SK-N-SH (cell line): ENCODE measurements at regions not wholly inside any gene's neighbourhood (a gene's known extent, or its start where the extent isn't known, plus 50 kb on each side); places are given as distances from the start of the nearest gene placed in this dataset.

ENCODE experiments used
- CTCF ChIA-PET: fragments of 300-600, 350-600 bp; formaldehyde crosslinking; extraction: SDS; loops from one replicate; lab custom pipeline; 2021; lab: Yijun Ruan, JAX
- POLR2A ChIA-PET: fragments of 350-600 bp; sonication (Branson Sonifier 250); formaldehyde crosslinking; extraction: SDS; loops from one replicate; lab custom pipeline; 2020; ENCODE audit warnings: antibody characterized with exemption, inconsistent platforms; lab: Yijun Ruan, JAX
- DNase-seq: peaks from one replicate; pipeline ENCODE4 v3.0.0; 2012
- H2AFZ ChIP-seq: fragments of 200-600 bp; sonication (generic); 2 replicates; pipeline ENCODE4 v1.8.1; 2016; ENCODE audit warnings: antibody characterized with exemption, mild to moderate bottlenecking, low read depth
- H3F3A ChIP-seq: fragments of 200-600 bp; sonication (generic); replicated peaks from 2 replicates; pipeline ENCODE3; 2016; ENCODE audit warnings: antibody characterized with exemption, mild to moderate bottlenecking; ENCODE audit not compliant: insufficient read depth
- H3K27ac ChIP-seq, 2 experiments: fragments of 200-500 bp in 1 of 2; fragments of 200-600 bp in 1 of 2; sonication (Bioruptor generic) in 1 of 2; sonication (generic), shearing (Covaris generic) in 1 of 2; 2 replicates each; pipeline versions ENCODE4 v1.5.1 to v1.6.1; 2014 to 2016; ENCODE audit warnings: low read depth in 2 of 2, inconsistent platforms in 1 of 2, low read length in 1 of 2, mild to moderate bottlenecking in 1 of 2, mixed read lengths in 1 of 2
- H3K27me3 ChIP-seq: fragments of 200-600 bp; sonication (generic), shearing (Covaris generic); 2 replicates; pipeline ENCODE4 v1.6.1; 2016; ENCODE audit warnings: mixed run types; ENCODE audit not compliant: insufficient read depth
- H3K36me3 ChIP-seq, 2 experiments: fragments of 200-500 bp in 1 of 2; fragments of 200-600 bp in 1 of 2; sonication (Bioruptor generic) in 1 of 2; sonication (generic) in 1 of 2; replicated peaks in 1 of 2; 2 replicates each; pipeline versions ENCODE3 to v1.5.1; 2014 to 2016; ENCODE audit warnings: low read length in 1 of 2, mild to moderate bottlenecking in 1 of 2; ENCODE audit not compliant: insufficient read depth in 2 of 2, control insufficient read depth in 1 of 2
- H3K4me1 ChIP-seq, 2 experiments: fragments of 200-500 bp in 1 of 2; fragments of 200-600 bp in 1 of 2; sonication (Bioruptor generic) in 1 of 2; sonication (generic), shearing (Covaris generic) in 1 of 2; 2 replicates each; pipeline versions ENCODE4 v1.5.1 to v1.6.1; 2014 to 2016; ENCODE audit warnings: low read depth in 1 of 2, low read length in 1 of 2, mixed run types in 1 of 2; ENCODE audit not compliant: insufficient read depth in 2 of 2, control insufficient read depth in 1 of 2
- H3K4me2 ChIP-seq: fragments of 200-600 bp; sonication (generic), shearing (Covaris generic); 2 replicates; pipeline ENCODE4 v1.6.1; 2017; ENCODE audit warnings: mixed run types
- H3K4me3 ChIP-seq, 2 experiments: fragments of 200-500 bp in 1 of 2; fragments of 200-600 bp in 1 of 2; sonication (Bioruptor generic) in 1 of 2; sonication (generic), shearing (Covaris generic) in 1 of 2; 2 replicates each; pipeline versions ENCODE4 v1.5.1 to v1.8.1; 2014 to 2016; ENCODE audit warnings: low read depth in 2 of 2, inconsistent platforms in 1 of 2, low read length in 1 of 2, mild to moderate bottlenecking in 1 of 2, mixed read lengths in 1 of 2, moderate library complexity in 1 of 2
- H3K79me2 ChIP-seq: fragments of 200-600 bp; sonication (generic); 2 replicates; pipeline ENCODE4 v1.8.1; 2017; ENCODE audit warnings: mild to moderate bottlenecking; ENCODE audit not compliant: insufficient read depth
- H3K9ac ChIP-seq: fragments of 200-600 bp; sonication (generic); 2 replicates; pipeline ENCODE4 v1.6.1; 2017; ENCODE audit warnings: mixed run types
- H3K9me2 ChIP-seq: fragments of 200-600 bp; sonication (generic); 2 replicates; pipeline ENCODE4 v1.6.1; 2017; ENCODE audit warnings: mixed run types
- H3K9me3 ChIP-seq: fragments of 200-600 bp; sonication (generic); 2 replicates; pipeline ENCODE4 v1.6.1; 2017; ENCODE audit warnings: mixed run types, mild to moderate bottlenecking, moderate library complexity
- H4K20me1 ChIP-seq: fragments of 200-600 bp; sonication (generic); 2 replicates; pipeline ENCODE4 v1.6.1; 2017; ENCODE audit warnings: mild to moderate bottlenecking, mixed run types; ENCODE audit not compliant: insufficient read depth
- ELF1 ChIP-seq: IDR thresholded peaks from 2 replicates; pipeline ENCODE4 v1.4.0; 2012
- FOSL2 ChIP-seq: IDR thresholded peaks from 2 replicates; pipeline ENCODE4 v1.4.0; 2012; ENCODE audit warnings: low read depth, mild to moderate bottlenecking, moderate library complexity, borderline replicate concordance
- FOXM1 ChIP-seq: IDR thresholded peaks from 2 replicates; pipeline ENCODE4 v1.4.0; 2012; ENCODE audit warnings: low read depth, mild to moderate bottlenecking
- GABPA ChIP-seq: IDR thresholded peaks from 2 replicates; pipeline ENCODE4 v1.4.0; 2012; ENCODE audit warnings: low read depth, mild to moderate bottlenecking
- GATA2 ChIP-seq: sonication (generic); formaldehyde crosslinking; IDR thresholded peaks from 2 replicates; pipeline ENCODE4 v1.5.0; 2020; ENCODE audit warnings: mild to moderate bottlenecking, missing genetic modification reagents
- MEF2A ChIP-seq: IDR thresholded peaks from 2 replicates; pipeline ENCODE4 v1.4.0; 2012; ENCODE audit warnings: low read depth, borderline replicate concordance
- RFX5 ChIP-seq: IDR thresholded peaks from 2 replicates; pipeline ENCODE4 v1.6.1; 2012; ENCODE audit warnings: mild to moderate bottlenecking, improper control_type of control experiment, low read length
- SMC3 ChIP-seq: IDR thresholded peaks from 2 replicates; pipeline ENCODE4 v1.6.1; 2012; ENCODE audit warnings: low read depth, low read length, improper control_type of control experiment
- TAF1 ChIP-seq: IDR thresholded peaks from 2 replicates; pipeline ENCODE4 v1.6.1; 2012; ENCODE audit warnings: low read depth, mild to moderate bottlenecking, low read length, moderate library complexity, borderline replicate concordance
- TCF12 ChIP-seq: IDR thresholded peaks from 2 replicates; pipeline ENCODE4 v1.4.0; 2012
- TEAD4 ChIP-seq: IDR thresholded peaks from 2 replicates; pipeline ENCODE4 v1.4.0; 2012; ENCODE audit warnings: mild to moderate bottlenecking, borderline replicate concordance; ENCODE audit not compliant: insufficient read depth
- USF1 ChIP-seq: IDR thresholded peaks from 2 replicates; pipeline ENCODE4 v1.4.0; 2012; ENCODE audit warnings: low read depth, borderline replicate concordance
- YY1 ChIP-seq: IDR thresholded peaks from 2 replicates; pipeline ENCODE4 v1.4.0; 2012; ENCODE audit warnings: low read depth, mild to moderate bottlenecking
- ZBTB33 ChIP-seq: IDR thresholded peaks from 2 replicates; pipeline ENCODE4 v1.4.0; 2012; ENCODE audit warnings: low read depth, borderline replicate concordance
- WGBS: methylation state at CpG from one replicate; pipeline ENCODE4 v1.1.6; 2017; ENCODE audit warnings: low lambda C conversion rate; 5-methylcytosine and 5-hydroxymethylcytosine counted together
- TF ChIP-seq, protein P1 (sequence below): fragments of 200-600 bp; sonication (generic); IDR thresholded peaks from 2 replicates; pipeline ENCODE4 v1.6.1; 2017; ENCODE audit warnings: antibody characterized with exemption, mild to moderate bottlenecking, moderate library complexity

GRCh38 chr16:26360867-26361266 is 669.1 kb downstream of the HS3ST4 start:
- no peak overlapping the region for H3K27ac ChIP-seq
- POLR2A ChIA-PET = no interaction called here
- H3K4me2 ChIP-seq = no peak overlapping the region
- no peaks in the 10 kb centered on the region for H3K36me3 ChIP-seq
- 8% methylated on average over 4 of the region's 4 CpGs for WGBS
- DNase-seq = no peak
- no peaks in the 10 kb centered on the region for H3K9me2 ChIP-seq
- H3K9ac ChIP-seq = no peak overlapping the region
- H3K4me3 ChIP-seq = no peak overlapping the region
- no peaks in the 10 kb centered on the region for H4K20me1 ChIP-seq
- H3K79me2 ChIP-seq = no peaks in the 10 kb centered on the region
- H3K9me3 ChIP-seq = no peaks in the 10 kb centered on the region
- no peaks in the 10 kb centered on the region for H3F3A ChIP-seq
- TF ChIP-seq ELF1 (no peak), SMC3 (no peak), MEF2A (no peak), ZBTB33 (no peak), GABPA (no peak), RFX5 (no peak), FOSL2 (no peak), TEAD4 (no peak)
- TF ChIP-seq, protein P1, sequence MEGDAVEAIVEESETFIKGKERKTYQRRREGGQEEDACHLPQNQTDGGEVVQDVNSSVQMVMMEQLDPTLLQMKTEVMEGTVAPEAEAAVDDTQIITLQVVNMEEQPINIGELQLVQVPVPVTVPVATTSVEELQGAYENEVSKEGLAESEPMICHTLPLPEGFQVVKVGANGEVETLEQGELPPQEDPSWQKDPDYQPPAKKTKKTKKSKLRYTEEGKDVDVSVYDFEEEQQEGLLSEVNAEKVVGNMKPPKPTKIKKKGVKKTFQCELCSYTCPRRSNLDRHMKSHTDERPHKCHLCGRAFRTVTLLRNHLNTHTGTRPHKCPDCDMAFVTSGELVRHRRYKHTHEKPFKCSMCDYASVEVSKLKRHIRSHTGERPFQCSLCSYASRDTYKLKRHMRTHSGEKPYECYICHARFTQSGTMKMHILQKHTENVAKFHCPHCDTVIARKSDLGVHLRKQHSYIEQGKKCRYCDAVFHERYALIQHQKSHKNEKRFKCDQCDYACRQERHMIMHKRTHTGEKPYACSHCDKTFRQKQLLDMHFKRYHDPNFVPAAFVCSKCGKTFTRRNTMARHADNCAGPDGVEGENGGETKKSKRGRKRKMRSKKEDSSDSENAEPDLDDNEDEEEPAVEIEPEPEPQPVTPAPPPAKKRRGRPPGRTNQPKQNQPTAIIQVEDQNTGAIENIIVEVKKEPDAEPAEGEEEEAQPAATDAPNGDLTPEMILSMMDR = no peak
- H3K27me3 ChIP-seq = no peaks in the 10 kb centered on the region
- no peaks in the 10 kb centered on the region for H3K4me1 ChIP-seq
- no peak overlapping the region for H2AFZ ChIP-seq
- CTCF ChIA-PET = no interaction called here

DNA sequence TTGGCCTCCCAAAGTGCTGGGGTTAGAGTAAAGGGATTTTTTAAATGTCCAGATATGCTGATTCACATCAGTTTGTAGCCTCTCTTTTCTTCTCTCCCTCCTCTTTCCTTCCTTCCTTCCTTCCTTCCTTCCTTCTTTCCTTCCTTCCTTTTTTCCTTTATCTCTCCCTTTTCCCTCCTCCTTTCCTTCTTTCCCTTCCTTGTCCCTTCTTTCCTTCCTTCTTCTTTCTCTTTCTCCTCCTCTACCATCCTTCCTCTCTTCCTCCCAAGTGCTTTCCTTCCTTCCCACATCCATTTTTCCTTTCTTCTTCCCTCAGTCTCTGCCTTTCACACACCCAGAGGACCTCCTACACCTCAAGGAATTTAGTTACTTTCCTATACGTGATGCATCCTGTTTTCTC is 671.8 kb downstream of the HS3ST4 start:
- Histone ChIP-seq H3K27ac (no peak overlapping the region), H3K9ac (no peak overlapping the region), H3K4me1 (no peaks in the 10 kb centered on the region), H3K36me3 (no peaks in the 10 kb centered on the region), H2AFZ (no peak overlapping the region), H4K20me1 (no peaks in the 10 kb centered on the region), H3K9me3 (no peaks in the 10 kb centered on the region), H3K79me2 (no peaks in the 10 kb centered on the region), H3K27me3 (no peaks in the 10 kb centered on the region), H3K4me2 (no peak overlapping the region), H3F3A (no peaks in the 10 kb centered on the region), H3K4me3 (no peak overlapping the region), H3K9me2 (no peaks in the 10 kb centered on the region)
- TF ChIP-seq FOXM1 = no peak
- TF ChIP-seq YY1 = no peak
- TF ChIP-seq GATA2 (CRISPR knock-in tag) = no peak
- TF ChIP-seq ZBTB33 = no peak
- no peak for TF ChIP-seq MEF2A
- TF ChIP-seq TCF12 = no peak
- no peak for TF ChIP-seq USF1
- no peak for TF ChIP-seq TAF1
- ChIA-PET POLR2A (no interaction called here), CTCF (no interaction called here)
- WGBS = 5% methylated on average over 1 of the region's 1 CpG
- DNase-seq = no peak
